Choroid plexus epithelial cell (primary cell): ENCODE measurements at regions not wholly inside any gene's neighbourhood (a gene's known extent, or its start where the extent isn't known, plus 50 kb on each side); places are given as distances from the start of the nearest gene placed in this dataset.

Experiments
- DNase-seq: peaks from one replicate; pipeline ENCODE4 v3.0.0-alpha.2; 2010; ENCODE audit warnings: low read depth
- H3K4me3 ChIP-seq: 2 replicates; pipeline ENCODE4 v1.5.1; 2011; ENCODE audit warnings: low read depth, mild to moderate bottlenecking, control low read depth, low read length, moderate library complexity
- TF ChIP-seq, protein P1 (sequence below): conservative IDR thresholded peaks from 2 replicates; pipeline ENCODE4 v1.5.1; 2011; ENCODE audit warnings: low read depth, mild to moderate bottlenecking, control low read depth, inconsistent platforms, low read length, moderate library complexity

DNA sequence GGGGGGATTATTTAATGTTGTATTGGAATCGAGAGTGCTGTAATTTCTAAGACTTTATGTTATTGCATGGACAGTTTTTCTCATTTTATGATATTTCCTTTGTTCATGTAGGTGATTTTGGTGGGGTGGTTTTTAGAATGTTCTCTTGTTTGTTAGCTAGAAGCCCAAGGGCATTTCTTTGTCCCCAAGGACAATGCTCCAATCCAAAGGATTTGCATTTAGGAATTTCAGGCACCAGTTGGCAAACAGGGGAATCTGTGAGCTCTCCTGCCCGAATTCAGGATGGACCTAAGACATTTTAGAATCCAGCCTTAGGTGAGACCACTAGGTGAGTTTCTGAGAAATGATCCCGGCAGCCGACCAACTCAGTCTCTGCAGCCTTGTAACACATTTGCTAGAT, 324.9 kb downstream of the KCNRG start:
- TF ChIP-seq, protein P1, sequence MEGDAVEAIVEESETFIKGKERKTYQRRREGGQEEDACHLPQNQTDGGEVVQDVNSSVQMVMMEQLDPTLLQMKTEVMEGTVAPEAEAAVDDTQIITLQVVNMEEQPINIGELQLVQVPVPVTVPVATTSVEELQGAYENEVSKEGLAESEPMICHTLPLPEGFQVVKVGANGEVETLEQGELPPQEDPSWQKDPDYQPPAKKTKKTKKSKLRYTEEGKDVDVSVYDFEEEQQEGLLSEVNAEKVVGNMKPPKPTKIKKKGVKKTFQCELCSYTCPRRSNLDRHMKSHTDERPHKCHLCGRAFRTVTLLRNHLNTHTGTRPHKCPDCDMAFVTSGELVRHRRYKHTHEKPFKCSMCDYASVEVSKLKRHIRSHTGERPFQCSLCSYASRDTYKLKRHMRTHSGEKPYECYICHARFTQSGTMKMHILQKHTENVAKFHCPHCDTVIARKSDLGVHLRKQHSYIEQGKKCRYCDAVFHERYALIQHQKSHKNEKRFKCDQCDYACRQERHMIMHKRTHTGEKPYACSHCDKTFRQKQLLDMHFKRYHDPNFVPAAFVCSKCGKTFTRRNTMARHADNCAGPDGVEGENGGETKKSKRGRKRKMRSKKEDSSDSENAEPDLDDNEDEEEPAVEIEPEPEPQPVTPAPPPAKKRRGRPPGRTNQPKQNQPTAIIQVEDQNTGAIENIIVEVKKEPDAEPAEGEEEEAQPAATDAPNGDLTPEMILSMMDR: no peak
- H3K4me3 ChIP-seq: no peak overlapping the region
- DNase-seq: no peak

DNA sequence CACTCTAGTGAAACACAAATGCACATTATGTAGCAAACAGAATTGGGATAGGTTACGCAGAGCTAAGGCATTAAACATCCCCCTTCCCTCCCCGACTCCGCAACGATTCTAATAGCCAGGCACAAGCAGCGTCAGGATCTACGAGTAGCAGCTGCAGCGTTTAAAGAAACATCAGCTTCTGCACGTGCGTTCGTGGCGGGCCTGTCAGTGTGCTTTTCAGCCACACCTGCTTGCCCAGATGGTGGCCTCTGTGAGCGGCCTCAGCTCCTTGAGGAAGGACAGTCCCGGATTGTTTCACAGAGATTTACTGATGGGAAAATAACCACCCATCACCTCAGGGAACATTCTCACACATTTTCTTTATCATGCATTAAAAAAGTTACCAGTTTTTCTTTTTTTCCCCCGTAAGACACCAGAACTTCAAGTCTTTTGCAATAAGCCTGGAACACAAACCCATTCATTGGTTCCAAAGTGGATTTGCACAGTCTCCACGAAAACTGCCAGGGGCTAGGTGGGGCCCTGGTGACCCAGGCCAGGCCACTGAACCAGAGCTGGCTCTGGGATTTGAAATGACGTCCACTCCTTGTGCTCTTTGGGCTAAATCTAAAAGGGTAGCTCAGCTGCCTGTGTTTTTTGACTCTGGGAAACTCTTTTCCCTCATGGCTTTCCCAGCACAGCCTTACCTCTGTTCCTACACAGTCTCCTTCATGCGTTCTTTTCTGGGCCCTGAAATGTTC, 325.5 kb downstream of the KCNRG start:
- TF ChIP-seq, protein P1: no peak
- DNase-seq: no peak
- no peak overlapping the region for H3K4me3 ChIP-seq

DNA sequence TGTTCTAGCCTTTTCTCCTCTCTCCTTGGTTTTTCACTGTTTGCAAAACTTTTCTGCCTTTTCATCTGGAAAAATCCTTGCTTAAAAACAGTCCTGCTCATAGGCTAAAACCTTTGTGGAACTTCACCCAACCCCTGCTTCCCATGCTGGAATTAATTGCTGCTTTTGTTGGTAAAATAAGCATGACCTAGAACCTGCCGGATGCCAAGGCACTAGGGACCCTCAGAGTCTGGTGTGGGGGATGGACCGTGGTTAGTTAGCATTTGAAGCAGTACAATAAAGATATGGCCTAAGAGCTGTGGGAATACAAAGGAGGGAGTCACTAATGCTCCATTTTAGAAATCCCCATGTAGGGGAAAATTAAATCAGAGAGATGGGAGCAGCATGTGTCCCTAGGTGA, 326.3 kb downstream of the KCNRG start:
- DNase-seq: no peak
- H3K4me3 ChIP-seq: no peak overlapping the region
- TF ChIP-seq, protein P1: no peak

DNA sequence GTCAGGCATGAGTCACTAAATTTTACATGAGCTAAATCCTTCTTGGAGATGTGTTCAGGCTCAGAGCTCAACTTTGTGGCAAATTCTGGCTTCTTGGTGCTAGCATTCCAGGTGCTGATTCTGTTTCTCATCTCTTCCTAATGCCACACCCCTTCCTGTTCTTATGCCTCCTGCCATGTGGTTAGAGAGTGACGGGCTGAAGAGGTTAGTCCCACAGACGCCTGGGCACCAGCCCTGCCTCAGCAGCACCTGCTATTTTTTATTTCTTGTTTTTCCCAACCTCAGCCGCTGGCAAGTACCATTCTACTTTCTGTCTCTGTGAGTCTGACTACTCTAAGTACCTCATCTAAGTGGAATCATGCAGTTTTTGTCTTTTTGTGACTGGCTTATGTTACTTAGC, 329.5 kb downstream of the KCNRG start:
- no peak for DNase-seq
- TF ChIP-seq, protein P1: no peak
- H3K4me3 ChIP-seq: no peak overlapping the region

DNA sequence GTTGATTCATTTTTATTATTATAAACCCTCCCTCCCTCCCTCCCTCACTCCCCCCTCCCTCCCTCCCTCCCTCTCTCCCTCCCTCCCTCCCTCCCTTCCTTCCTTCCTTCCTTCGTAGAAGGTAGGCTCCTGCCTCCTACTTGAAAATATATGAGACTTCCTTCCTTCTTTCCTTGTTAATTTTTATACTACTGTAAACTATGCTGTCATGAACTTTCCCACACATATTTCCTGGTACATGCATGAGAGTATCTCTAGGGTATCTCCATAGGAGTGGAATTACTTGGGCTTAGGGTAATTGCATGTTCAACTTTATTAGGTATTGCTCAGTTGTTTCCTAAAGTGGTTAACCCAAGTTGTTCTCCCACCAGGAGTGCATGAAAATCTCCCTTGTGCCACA, 330.6 kb downstream of the KCNRG start:
- TF ChIP-seq, protein P1: no peak

DNA sequence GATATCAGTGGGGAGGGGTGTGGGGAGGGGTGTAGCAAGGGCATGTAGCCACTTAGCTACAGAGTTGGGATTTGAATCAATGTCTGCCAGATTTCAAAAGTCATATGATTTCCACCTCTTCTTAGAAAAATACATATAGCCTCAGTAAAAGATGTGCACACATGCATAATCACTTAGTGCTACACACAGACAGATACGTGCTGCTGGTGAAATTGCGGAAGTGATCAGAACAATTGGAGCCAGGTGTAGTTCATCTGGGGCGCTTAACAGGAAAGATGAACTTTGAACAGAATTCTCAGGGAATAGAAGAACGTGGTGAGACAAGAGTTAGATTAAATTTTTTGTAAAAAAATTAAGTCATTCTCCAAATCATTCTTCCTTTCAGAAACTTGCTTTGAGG, 333.1 kb downstream of the KCNRG start:
- TF ChIP-seq, protein P1: no peak
- no peak overlapping the region for H3K4me3 ChIP-seq
- no peak for DNase-seq

More for the DNA sequence above, 330.6 kb downstream of the KCNRG start:
- no peak overlapping the region for H3K4me3 ChIP-seq
- DNase-seq: no peak

DNA sequence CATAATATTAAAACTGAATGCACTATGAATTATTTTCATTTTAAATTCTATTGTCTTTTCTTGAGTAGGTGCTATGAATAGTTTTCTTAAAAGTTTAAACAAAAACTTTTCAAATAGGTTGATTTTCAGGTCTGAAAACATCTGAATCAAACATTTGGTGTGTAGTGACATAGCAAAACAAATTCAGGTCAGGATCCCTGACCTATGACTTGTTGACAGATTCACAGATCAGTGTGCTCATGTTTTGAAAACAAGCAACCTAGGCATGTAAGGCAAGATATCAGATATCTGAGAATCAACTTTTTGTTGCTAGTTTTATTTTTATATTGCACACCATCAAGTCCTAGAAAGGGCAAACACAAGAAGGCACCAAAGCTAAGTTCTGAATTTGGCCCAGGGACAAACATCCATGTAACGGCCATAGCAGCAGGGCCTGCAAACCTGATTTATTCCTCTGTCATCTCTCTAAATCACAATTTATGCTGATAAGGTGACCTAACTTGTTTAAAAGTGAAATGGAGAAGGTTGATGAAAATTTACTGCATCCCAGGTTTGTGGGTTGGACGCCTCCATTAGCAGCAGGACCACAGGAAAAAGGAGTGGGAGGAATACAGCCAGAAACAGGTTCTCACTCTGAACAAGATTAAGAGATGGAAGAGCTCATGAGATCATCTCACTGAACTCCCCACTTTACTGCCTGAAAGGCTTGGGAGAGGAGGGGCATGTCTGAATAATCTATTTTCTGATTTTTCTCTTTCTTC, 337.7 kb downstream of the KCNRG start:
- TF ChIP-seq, protein P1: no peak
- no peak overlapping the region for H3K4me3 ChIP-seq
- DNase-seq: no peak
